Upper lobe of left lung (tissue), 4 donors: ENCODE measurements at regions not wholly inside any gene's neighbourhood (a gene's known extent, or its start where the extent isn't known, plus 50 kb on each side); places are given as distances from the start of the nearest gene placed in this dataset.
A peak's percentile ranks its signal among the peaks of the same experiment; 100 is the strongest.

Source experiments
- EP300 ChIP-seq, 4 donors: sonication (generic); formaldehyde crosslinking; IDR thresholded peaks; one replicate each; pipeline ENCODE4 v1.5.1; 2017; ENCODE audit warnings: antibody characterized with exemption in 4 of 4, control low read depth in 2 of 4
- POLR2A ChIP-seq, 4 donors: fragments of 450-650 bp; IDR thresholded peaks; one replicate each; pipeline ENCODE4 v1.5.1; 2016 to 2017; ENCODE audit warnings: antibody characterized with exemption in 4 of 4, mild to moderate bottlenecking in 2 of 4
- POLR2AphosphoS5 ChIP-seq, 2 donors: sonication (generic); formaldehyde crosslinking; IDR thresholded peaks; one replicate each; pipeline ENCODE4 v1.5.1; 2017; ENCODE audit warnings: antibody characterized with exemption in 2 of 2
- TF ChIP-seq, protein P1 (sequence below), 6 experiments: fragments of 450-650 bp in 4 of 6; fragments of 200-600 bp in 2 of 6; sonication (generic) in 2 of 6; IDR thresholded peaks; one replicate each; pipeline ENCODE4 v1.5.1; 2016 to 2019; ENCODE audit warnings: antibody characterized with exemption in 6 of 6

DNA sequence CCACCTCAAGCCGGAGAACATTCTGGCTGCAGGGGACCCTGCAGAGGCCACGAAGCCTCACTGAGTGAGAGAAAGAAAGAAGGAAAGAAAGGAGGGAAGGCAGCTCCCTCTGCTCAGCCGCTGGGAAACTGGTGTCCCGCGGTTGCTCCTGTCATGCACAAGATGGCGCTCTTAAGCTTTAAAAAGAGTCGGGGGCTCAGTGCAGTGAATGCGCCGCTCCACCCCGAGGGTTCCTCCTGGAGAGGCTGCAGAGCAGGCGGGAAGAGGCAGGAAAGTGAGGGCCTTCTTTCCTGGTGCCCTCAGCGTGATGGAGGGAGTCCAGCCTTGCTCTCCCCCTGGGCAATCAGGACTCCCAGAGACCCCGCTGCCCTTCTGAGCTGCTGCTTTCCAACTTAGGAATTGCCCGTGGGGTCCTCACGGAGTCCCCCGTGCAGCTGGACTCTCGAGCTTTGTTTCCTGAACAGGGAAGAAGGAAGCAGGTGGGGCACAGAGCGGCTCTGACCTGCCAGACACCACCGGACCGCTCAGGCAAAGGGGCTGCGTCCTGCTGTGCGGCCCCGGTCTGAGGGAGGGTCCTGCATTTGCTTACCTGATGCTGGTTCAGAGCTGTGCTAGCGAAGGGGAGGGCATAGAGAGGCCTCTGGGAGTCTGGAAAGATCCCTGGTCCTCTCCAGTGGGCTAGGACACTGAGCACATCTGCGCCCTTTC is 141.9 kb upstream of the MKI67 start:
- TF ChIP-seq, protein P1, sequence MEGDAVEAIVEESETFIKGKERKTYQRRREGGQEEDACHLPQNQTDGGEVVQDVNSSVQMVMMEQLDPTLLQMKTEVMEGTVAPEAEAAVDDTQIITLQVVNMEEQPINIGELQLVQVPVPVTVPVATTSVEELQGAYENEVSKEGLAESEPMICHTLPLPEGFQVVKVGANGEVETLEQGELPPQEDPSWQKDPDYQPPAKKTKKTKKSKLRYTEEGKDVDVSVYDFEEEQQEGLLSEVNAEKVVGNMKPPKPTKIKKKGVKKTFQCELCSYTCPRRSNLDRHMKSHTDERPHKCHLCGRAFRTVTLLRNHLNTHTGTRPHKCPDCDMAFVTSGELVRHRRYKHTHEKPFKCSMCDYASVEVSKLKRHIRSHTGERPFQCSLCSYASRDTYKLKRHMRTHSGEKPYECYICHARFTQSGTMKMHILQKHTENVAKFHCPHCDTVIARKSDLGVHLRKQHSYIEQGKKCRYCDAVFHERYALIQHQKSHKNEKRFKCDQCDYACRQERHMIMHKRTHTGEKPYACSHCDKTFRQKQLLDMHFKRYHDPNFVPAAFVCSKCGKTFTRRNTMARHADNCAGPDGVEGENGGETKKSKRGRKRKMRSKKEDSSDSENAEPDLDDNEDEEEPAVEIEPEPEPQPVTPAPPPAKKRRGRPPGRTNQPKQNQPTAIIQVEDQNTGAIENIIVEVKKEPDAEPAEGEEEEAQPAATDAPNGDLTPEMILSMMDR (IDR thresholded peaks at IDR 0.05) = peak in 1 of 6 experiments; percentile 8
- TF ChIP-seq EP300 (IDR thresholded peaks at IDR 0.05) (no peak), POLR2A (IDR thresholded peaks at IDR 0.05) (no peak), POLR2AphosphoS5 (IDR thresholded peaks at IDR 0.05) (no peak)
